Mucosa of descending colon (tissue), 3 donors: ENCODE measurements at regions not wholly inside any gene's neighbourhood (a gene's known extent, or its start where the extent isn't known, plus 50 kb on each side); places are given as distances from the start of the nearest gene placed in this dataset.

Experiments
- ATAC-seq: fragments of 200-7000 bp; cut with Tn5 transposase; one replicate; pipeline ENCODE4 v1.9.1; 2020; ENCODE audit warnings: mild to moderate bottlenecking, moderate library complexity
- DNase-seq, 3 donors: peaks; one replicate each; pipeline ENCODE4 v3.0.0-alpha.2; 2020
- H3K36me3 ChIP-seq: fragments of 200-600 bp; one replicate; pipeline ENCODE4 v1.8.0; 2021; ENCODE audit warnings: low read depth, mild to moderate bottlenecking
- H3K4me1 ChIP-seq: fragments of 200-600 bp; one replicate; pipeline ENCODE4 v1.8.0; 2021; ENCODE audit warnings: low read depth, mild to moderate bottlenecking
- H3K4me3 ChIP-seq: fragments of 200-600 bp; one replicate; pipeline ENCODE4 v1.8.0; 2021; ENCODE audit warnings: mild to moderate bottlenecking
- H3K9me3 ChIP-seq: fragments of 200-600 bp; one replicate; pipeline ENCODE4 v1.8.0; 2021; ENCODE audit warnings: mild to moderate bottlenecking
- intact Hi-C, 2 donors: fragments of 100-400 bp; cut with DNase I in 1 of 2; cut with micrococcal nuclease in 1 of 2; formaldehyde crosslinking; loops; one replicate each; pipeline versions ENCODE4 v1.11.0 to v1.11.1; 2022; cut with DNase I, micrococcal nuclease
- TF ChIP-seq, protein P1 (sequence below): fragments of 200-600 bp; IDR thresholded peaks from one replicate; pipeline ENCODE4 v1.8.0; 2022; ENCODE audit warnings: antibody characterized with exemption, mild to moderate bottlenecking
- donor health status: DM: no; HTN: no; CAD: no; lungs with moderate emphysema.
- donor health status: DM: no; HTN: no; CAD: no.
- donor health status: DM: no; HTN: yes; CAD: no.

GRCh38 chr11:95322539-95322938 lies 91.5 kb upstream of the SESN3 start:
- DNase-seq (no peak), ATAC-seq (no peak)
- no peaks in the 10 kb centered on the region for H3K36me3 ChIP-seq
- intact Hi-C loops = no loop called here
- H3K9me3 ChIP-seq = no peaks in the 10 kb centered on the region
- no peak overlapping the region for H3K4me3 ChIP-seq
- no peaks in the 10 kb centered on the region for H3K4me1 ChIP-seq
- TF ChIP-seq, protein P1, sequence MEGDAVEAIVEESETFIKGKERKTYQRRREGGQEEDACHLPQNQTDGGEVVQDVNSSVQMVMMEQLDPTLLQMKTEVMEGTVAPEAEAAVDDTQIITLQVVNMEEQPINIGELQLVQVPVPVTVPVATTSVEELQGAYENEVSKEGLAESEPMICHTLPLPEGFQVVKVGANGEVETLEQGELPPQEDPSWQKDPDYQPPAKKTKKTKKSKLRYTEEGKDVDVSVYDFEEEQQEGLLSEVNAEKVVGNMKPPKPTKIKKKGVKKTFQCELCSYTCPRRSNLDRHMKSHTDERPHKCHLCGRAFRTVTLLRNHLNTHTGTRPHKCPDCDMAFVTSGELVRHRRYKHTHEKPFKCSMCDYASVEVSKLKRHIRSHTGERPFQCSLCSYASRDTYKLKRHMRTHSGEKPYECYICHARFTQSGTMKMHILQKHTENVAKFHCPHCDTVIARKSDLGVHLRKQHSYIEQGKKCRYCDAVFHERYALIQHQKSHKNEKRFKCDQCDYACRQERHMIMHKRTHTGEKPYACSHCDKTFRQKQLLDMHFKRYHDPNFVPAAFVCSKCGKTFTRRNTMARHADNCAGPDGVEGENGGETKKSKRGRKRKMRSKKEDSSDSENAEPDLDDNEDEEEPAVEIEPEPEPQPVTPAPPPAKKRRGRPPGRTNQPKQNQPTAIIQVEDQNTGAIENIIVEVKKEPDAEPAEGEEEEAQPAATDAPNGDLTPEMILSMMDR = no peak

DNA sequence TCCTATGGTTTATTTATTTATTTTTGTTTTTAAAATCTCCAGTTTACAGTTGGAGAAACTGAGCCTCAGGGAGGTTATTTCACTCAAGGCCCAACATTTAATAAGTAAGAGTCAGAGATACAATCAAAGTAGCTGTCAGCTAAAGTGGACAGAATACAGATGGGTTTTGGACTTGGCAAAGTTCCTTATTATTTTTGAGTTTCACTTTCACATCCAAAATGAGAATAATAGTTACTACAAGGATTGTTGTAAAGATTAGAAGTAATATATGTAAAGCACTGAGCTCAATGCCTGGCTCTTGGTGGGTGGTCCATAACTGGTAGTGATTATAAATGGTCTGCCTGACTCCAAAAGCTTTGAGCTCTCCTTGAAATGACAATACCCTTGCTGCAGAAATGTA lies 87.5 kb upstream of the SESN3 start:
- Histone ChIP-seq H3K4me1 (no peaks in the 10 kb centered on the region), H3K36me3 (no peaks in the 10 kb centered on the region), H3K9me3 (no peaks in the 10 kb centered on the region), H3K4me3 (no peak overlapping the region)
- intact Hi-C loops = no loop called here
- TF ChIP-seq, protein P1 = no peak
- DNase-seq (no peak), ATAC-seq (no peak)

DNA sequence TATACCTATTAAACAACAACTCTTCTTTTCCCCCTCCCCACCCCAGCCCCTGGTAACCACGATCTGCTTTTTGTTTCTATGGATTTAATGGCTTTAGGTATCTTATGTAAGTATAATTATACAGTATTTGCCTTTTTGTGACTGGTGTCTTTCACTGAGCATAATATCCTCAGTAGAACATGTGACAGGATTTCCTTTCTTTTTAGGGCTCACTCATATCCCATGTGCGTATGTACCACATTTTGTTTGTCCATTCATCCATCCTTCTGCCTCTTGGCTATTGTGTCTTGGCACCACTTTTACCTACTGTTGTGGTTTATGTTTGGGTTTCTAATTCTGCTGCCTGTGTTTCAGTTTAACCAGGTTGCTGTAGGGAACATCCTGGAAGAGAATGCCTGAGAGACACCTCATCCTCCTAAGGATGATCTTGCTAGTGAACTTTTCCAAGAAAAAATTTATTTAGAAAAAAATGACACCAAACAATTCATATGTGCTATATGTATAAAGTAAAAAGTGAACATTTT lies 77.6 kb upstream of the SESN3 start:
- intact Hi-C loops = no loop called here
- no peak for DNase-seq
- Histone ChIP-seq H3K9me3 (no peaks in the 10 kb centered on the region), H3K4me3 (no peak overlapping the region), H3K36me3 (no peaks in the 10 kb centered on the region), H3K4me1 (no peaks in the 10 kb centered on the region)
- TF ChIP-seq, protein P1 = no peak
- no peak for ATAC-seq

- TF ChIP-seq, protein P1 = no peak
- Histone ChIP-seq H3K9me3 (no peaks in the 10 kb centered on the region), H3K4me3 (no peak overlapping the region), H3K36me3 (no peaks in the 10 kb centered on the region), H3K4me1 (no peaks in the 10 kb centered on the region)
- no peak for DNase-seq
- ATAC-seq = no peak
- intact Hi-C loops = no loop called here
Observed at GRCh38 chr11:95307286-95307685, 76.3 kb upstream of the SESN3 start.

DNA sequence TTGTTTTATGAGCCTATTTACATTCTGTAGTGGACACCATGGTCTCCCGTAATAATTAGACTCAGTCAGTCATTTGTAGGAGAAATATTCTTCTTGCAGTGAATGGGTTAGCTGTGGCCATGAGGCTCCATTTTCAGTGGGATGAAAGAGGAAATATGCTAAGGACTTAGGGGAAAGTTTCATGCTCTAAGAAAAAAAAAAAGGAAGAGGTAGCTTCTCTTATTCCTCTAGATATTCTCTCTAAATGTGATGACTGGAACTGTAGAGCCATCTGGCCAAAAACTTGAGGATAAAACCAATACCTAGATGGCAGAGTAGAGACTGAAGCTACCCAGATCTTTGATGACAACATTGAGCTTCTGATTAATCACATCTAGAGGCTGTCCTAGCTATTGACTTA lies 75.8 kb upstream of the SESN3 start:
- no peak for DNase-seq
- H3K4me3 ChIP-seq = no peak overlapping the region
- no peaks in the 10 kb centered on the region for H3K4me1 ChIP-seq
- TF ChIP-seq, protein P1 = no peak
- H3K9me3 ChIP-seq = no peaks in the 10 kb centered on the region
- no peaks in the 10 kb centered on the region for H3K36me3 ChIP-seq
- no peak for ATAC-seq
- intact Hi-C loops = no loop called here

GRCh38 chr11:95306123-95306522 lies 75.1 kb upstream of the SESN3 start:
- ATAC-seq (no peak), DNase-seq (no peak)
- intact Hi-C loops = no loop called here
- TF ChIP-seq, protein P1 = no peak
- H3K36me3 ChIP-seq = no peaks in the 10 kb centered on the region
- no peaks in the 10 kb centered on the region for H3K9me3 ChIP-seq
- no peaks in the 10 kb centered on the region for H3K4me1 ChIP-seq
- no peak overlapping the region for H3K4me3 ChIP-seq
